Gastroesophageal sphincter (tissue), 3 donors: ENCODE measurements at regions not wholly inside any gene's neighbourhood (a gene's known extent, or its start where the extent isn't known, plus 50 kb on each side); places are given as distances from the start of the nearest gene placed in this dataset.

Experiments used
- CTCF ChIP-seq, 4 experiments: fragments of 200-600 bp in 2 of 4; fragments of 450-650 bp in 2 of 4; sonication (generic) in 1 of 4; IDR thresholded peaks; one replicate each; pipeline ENCODE4 v1.5.1; 2017 to 2019; ENCODE audit warnings: antibody characterized with exemption in 4 of 4, mild to moderate bottlenecking in 2 of 4, moderate library complexity in 2 of 4
- EP300 ChIP-seq: sonication (generic); formaldehyde crosslinking; IDR thresholded peaks from one replicate; pipeline ENCODE4 v1.6.1; 2017; ENCODE audit warnings: antibody characterized with exemption, mild to moderate bottlenecking
- POLR2A ChIP-seq, 2 donors: fragments of 450-650 bp; IDR thresholded peaks; one replicate each; pipeline ENCODE4 v1.6.1; 2017; ENCODE audit warnings: antibody characterized with exemption in 2 of 2, mild to moderate bottlenecking in 2 of 2, moderate library complexity in 1 of 2
- POLR2AphosphoS5 ChIP-seq: sonication (generic); formaldehyde crosslinking; IDR thresholded peaks from one replicate; pipeline ENCODE4 v1.6.1; 2017; ENCODE audit warnings: antibody characterized with exemption

GRCh38 chr15:31459400-31459748, 132.7 kb downstream of the KLF13 start:
- no peak for TF ChIP-seq CTCF (IDR thresholded peaks at IDR 0.05)
- no peak for TF ChIP-seq POLR2A (IDR thresholded peaks at IDR 0.05)
- TF ChIP-seq EP300 = no peak
- TF ChIP-seq POLR2AphosphoS5 = no peak
